DND-41 (cell line): ENCODE measurements at regions not wholly inside any gene's neighbourhood (a gene's known extent, or its start where the extent isn't known, plus 50 kb on each side); places are given as distances from the start of the nearest gene placed in this dataset.

ENCODE experiments used
- ATAC-seq: fragments of 200-7000 bp; cut with Tn5 transposase; 3 replicates; pipeline ENCODE4 v1.9.1; 2021; ENCODE audit warnings: low read depth; ENCODE audit not compliant: insufficient read depth
- DNase-seq: peaks from one replicate; pipeline ENCODE4 v3.0.0-alpha.2; 2020
- H2AFZ ChIP-seq: 2 replicates; pipeline ENCODE4 v1.6.0; 2012; ENCODE audit warnings: low read depth, low read length
- H3K27ac ChIP-seq: 2 replicates; pipeline ENCODE4 v1.5.1; 2012; ENCODE audit warnings: low read length, inconsistent platforms
- H3K27me3 ChIP-seq: fragments of 200-600 bp; sonication (generic); 2 replicates; pipeline ENCODE4 v1.6.0; 2012; ENCODE audit warnings: low read length, mild to moderate bottlenecking, inconsistent platforms; ENCODE audit not compliant: insufficient read depth, poor library complexity
- H3K36me3 ChIP-seq: 2 replicates; pipeline ENCODE4 v1.5.1; 2012; ENCODE audit warnings: low read length, inconsistent platforms; ENCODE audit not compliant: insufficient read depth
- H3K4me1 ChIP-seq: 2 replicates; pipeline ENCODE4 v1.5.1; 2012; ENCODE audit warnings: mild to moderate bottlenecking, low read length; ENCODE audit not compliant: insufficient read depth
- H3K4me2 ChIP-seq: 2 replicates; pipeline ENCODE4 v1.6.0; 2012; ENCODE audit warnings: mild to moderate bottlenecking, moderate library complexity, low read length, inconsistent platforms; ENCODE audit not compliant: insufficient read depth
- H3K4me3 ChIP-seq, 2 experiments: fragments of 200-600 bp in 1 of 2; shearing (Covaris generic) in 1 of 2; 2 replicates each; pipeline ENCODE4 v1.5.1; 2012 to 2016; ENCODE audit warnings: inconsistent platforms in 2 of 2, low read length in 2 of 2, mild to moderate bottlenecking in 2 of 2, low read depth in 1 of 2, moderate library complexity in 1 of 2
- H3K79me2 ChIP-seq: 2 replicates; pipeline ENCODE4 v1.6.0; 2012; ENCODE audit warnings: low read length, inconsistent platforms; ENCODE audit not compliant: insufficient read depth
- H3K9ac ChIP-seq: 2 replicates; pipeline ENCODE4 v1.6.0; 2012; ENCODE audit warnings: low read depth, mild to moderate bottlenecking, inconsistent platforms, low read length, moderate library complexity
- H3K9me3 ChIP-seq: 2 replicates; pipeline ENCODE4 v1.5.1; 2012; ENCODE audit warnings: low read length, moderate library complexity, mild to moderate bottlenecking, inconsistent platforms; ENCODE audit not compliant: insufficient read depth, severe bottlenecking
- H4K20me1 ChIP-seq: 2 replicates; pipeline ENCODE4 v1.6.0; 2012; ENCODE audit warnings: low read length; ENCODE audit not compliant: insufficient read depth
- CTCF ChIP-seq: IDR thresholded peaks from 2 replicates; pipeline ENCODE4 v1.5.1; 2012; ENCODE audit warnings: borderline replicate concordance, low read length, moderate library complexity, mild to moderate bottlenecking; ENCODE audit not compliant: poor library complexity, severe bottlenecking; ENCODE audit errors: extremely low read depth
- EZH2 ChIP-seq: IDR thresholded peaks from 3 replicates; pipeline ENCODE4 v1.6.1; 2012; ENCODE audit warnings: borderline replicate concordance, low read depth, mild to moderate bottlenecking, moderate library complexity, low read length, inconsistent platforms; ENCODE audit not compliant: severe bottlenecking

DNA sequence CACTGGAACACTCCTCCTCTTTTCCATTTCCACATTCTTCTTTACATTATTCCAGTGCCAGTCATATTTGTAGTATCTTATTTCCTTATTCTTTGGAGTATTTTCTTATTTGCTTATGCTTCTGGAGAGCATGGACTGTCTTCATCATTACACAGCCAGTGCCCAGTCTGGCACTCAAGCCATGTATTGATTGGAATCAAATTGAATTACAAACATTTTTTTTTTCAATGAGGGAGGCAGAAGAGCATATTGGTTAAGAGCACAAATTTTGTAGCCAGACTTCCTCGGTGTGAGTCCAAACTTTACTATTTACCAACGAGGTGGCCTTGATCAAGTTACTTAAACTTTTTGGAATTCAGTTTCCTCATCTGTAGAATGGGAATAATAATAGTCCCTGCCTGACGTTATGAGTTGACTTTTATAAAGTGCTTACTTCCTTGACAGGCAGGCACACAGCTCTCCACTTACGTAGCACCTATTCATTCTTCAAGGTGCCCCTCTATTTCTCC, 186.6 kb upstream of the BCL6 start:
- no peaks in the 10 kb centered on the region for H3K79me2 ChIP-seq
- peaks cover 7% of the 10 kb centered on the region for H3K4me1 ChIP-seq
- DNase-seq (no peak), ATAC-seq (no peak)
- H3K36me3 ChIP-seq, result no peaks in the 10 kb centered on the region
- no peaks in the 10 kb centered on the region for H3K27me3 ChIP-seq
- H2AFZ ChIP-seq, result no peak overlapping the region
- H3K4me2 ChIP-seq, result no peak overlapping the region
- no peaks in the 10 kb centered on the region for H3K9me3 ChIP-seq
- H3K9ac ChIP-seq, result no peak overlapping the region
- TF ChIP-seq EZH2, result no peak
- no peak overlapping the region for H3K4me3 ChIP-seq
- H4K20me1 ChIP-seq, result no peaks in the 10 kb centered on the region
- no peak overlapping the region for H3K27ac ChIP-seq

- H3K9me3 ChIP-seq, result no peaks in the 10 kb centered on the region
- no peaks in the 10 kb centered on the region for H4K20me1 ChIP-seq
- H3K27me3 ChIP-seq, result no peaks in the 10 kb centered on the region
- H3K36me3 ChIP-seq, result no peaks in the 10 kb centered on the region
- no peak overlapping the region for H2AFZ ChIP-seq
- DNase-seq (no peak), ATAC-seq (no peak)
- H3K27ac ChIP-seq, result no peak overlapping the region
- peaks cover 7% of the 10 kb centered on the region for H3K4me1 ChIP-seq
- H3K79me2 ChIP-seq, result no peaks in the 10 kb centered on the region
- no peak overlapping the region for H3K9ac ChIP-seq
- TF ChIP-seq CTCF (no peak), EZH2 (no peak)
- H3K4me3 ChIP-seq, result no peak overlapping the region
- no peak overlapping the region for H3K4me2 ChIP-seq
These were observed 187.3 kb upstream of the BCL6 start for GRCh38 chr3:187932530-187932929.

DNA sequence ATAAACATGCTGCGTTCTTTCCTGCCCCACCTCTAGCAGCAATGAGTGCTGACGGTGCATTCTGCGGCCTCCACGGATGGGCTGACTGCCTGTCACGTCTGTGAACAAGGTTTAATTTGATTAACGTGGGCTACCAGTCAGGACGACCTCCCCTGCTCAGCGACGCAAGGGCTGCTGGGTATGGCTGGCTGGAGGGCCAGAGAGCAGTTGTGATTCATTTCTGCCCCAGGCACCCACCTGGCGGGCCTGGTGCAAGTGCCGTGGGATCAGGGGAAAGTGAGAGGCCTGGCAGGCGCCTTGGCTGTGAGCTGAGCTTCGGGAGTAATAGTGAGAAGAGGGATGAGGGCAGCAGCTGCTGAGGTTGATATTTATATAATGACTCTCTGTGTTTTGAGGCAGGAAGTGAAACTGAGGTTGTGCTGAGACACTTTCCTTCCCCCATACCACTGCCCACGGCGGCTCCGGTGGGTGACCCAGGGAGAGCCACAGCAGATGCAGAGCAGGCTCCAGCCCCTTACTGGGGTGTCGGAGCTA, 190.4 kb upstream of the BCL6 start:
- Histone ChIP-seq H3K9me3 (no peaks in the 10 kb centered on the region), H3K4me1 (peaks cover 7% of the 10 kb centered on the region), H3K27ac (peak overlapping the region; percentile 34; the same call in 1 of the 2 replicates), H4K20me1 (no peaks in the 10 kb centered on the region), H3K4me2 (no peak overlapping the region; the same call in 1 of the 2 replicates), H3K79me2 (no peaks in the 10 kb centered on the region), H2AFZ (peak overlapping the region; percentile 8; the same call in 1 of the 2 replicates), H3K27me3 (no peaks in the 10 kb centered on the region), H3K9ac (no peak overlapping the region), H3K36me3 (no peaks in the 10 kb centered on the region), H3K4me3 (no peak overlapping the region)
- DNase-seq (no peak), ATAC-seq (peak; percentile 78)
- no peak for TF ChIP-seq EZH2
- TF ChIP-seq CTCF, result no peak

GRCh38 chr3:187936676-187937075, 191.4 kb upstream of the BCL6 start:
- Histone ChIP-seq H2AFZ (no peak overlapping the region), H3K9ac (no peak overlapping the region), H3K27me3 (no peaks in the 10 kb centered on the region), H3K4me1 (peaks cover 7% of the 10 kb centered on the region), H3K27ac (no peak overlapping the region), H3K4me3 (no peak overlapping the region), H3K36me3 (no peaks in the 10 kb centered on the region), H3K4me2 (no peak overlapping the region), H3K79me2 (no peaks in the 10 kb centered on the region), H3K9me3 (no peaks in the 10 kb centered on the region), H4K20me1 (no peaks in the 10 kb centered on the region)
- ATAC-seq, result no peak
- TF ChIP-seq EZH2 (no peak), CTCF (no peak)
- no peak for DNase-seq
